H4 (cell line): ENCODE measurements at regions not wholly inside any gene's neighbourhood (a gene's known extent, or its start where the extent isn't known, plus 50 kb on each side); places are given as distances from the start of the nearest gene placed in this dataset.
"Not testable (repeated sequence)": the region's sequence is repeated elsewhere in the genome, so short reads cannot be mapped to it uniquely, and the experiment has no call there.

Experiments
- DNase-seq: peaks from one replicate; pipeline ENCODE4 v3.0.0-alpha.2; 2015; ENCODE audit warnings: low spot score

DNA sequence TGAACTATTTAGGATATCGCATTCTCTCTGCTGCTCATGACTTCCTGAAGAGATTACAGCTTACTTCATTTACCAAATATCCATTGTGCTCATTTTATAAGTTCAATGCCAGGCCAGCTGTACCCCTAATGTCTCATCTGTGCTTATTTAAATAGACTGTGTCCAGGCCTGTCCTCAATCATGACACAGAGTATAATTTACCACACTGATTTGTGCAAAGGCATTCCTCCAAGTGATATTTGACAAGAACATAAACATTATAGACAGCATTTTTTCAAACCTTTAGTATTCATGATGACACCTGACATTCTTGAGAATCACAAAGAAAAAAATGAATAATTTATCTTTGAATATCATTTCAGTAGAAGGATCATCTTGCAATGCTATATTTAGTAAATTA, 260.1 kb upstream of the SEMA3D start:
- DNase-seq: no peak

DNA sequence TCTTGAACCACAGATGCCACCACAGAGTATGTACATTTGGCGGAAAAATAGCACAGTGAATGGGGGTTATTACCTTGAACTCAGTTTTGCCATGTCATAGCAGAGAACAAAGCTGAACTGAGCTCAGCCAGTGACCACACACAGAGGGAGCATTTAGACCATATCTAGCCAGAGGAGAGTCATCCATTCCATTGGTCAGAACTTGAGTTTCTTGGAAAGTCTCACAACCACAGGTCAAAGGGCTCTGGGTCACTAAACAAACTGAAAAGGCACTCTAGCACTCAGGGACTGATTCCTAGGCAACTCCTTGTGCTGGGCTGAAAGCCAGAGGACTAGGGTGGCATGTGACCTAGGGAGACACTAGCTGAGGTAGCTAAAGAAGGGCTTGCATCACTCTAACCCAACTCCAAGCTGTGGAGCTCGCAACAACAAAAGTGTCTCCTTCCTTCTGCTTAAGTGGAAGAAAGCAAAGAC, 239.7 kb upstream of the SEMA3D start:
- peak; percentile 78 for DNase-seq

DNA sequence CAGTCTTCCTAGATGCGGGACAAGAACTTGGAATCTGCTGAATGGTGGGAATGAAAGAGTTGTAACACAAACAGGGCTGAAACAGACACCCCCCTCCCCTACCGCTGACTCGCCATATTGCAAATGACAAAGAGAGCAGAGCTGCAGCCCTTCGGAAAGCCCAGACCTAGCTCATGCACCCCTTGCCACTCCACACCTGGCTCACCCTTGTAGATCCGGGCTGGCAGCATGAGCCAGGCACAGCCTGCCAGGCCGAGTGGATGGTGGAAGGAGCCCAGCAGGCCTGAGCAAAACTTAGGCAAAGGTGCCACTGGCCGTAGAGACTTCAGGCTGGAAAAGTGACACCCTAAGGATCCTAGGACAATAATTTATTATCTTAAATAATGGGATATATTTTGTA, 237.4 kb upstream of the SEMA3D start:
- no peak for DNase-seq

DNA sequence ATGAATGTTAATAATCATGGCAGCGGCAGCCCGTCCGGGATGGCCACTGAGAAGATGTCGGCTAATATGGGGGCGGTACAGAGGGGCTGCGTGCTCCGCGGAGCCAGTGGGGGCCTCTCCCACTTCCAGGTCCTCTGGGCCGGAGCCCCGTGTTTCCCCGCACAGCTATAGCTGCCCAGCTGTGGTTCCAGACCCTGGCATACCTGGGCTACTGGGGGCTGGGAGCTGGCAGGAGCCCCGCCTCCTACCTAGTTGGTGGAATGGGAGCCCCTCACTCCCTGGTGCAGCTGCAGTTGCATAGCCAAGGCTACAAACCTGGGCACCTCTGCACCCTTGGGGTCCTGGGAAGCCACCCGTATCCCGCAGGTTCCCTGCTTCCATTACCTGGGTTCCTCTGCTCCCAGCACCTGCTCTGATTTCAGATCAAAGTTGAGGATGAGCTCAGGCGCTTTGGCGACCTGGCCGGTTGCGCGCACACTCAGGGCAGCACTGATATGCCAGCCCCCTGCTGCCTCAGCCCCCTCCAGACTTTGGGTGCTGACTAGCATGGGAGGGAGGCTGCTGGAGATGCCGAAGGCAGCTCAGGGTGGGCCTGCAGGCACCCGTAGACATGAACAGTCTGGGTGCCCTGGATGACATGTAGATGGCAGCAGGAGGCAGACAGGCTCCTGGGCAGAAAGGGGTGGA, 236.5 kb upstream of the SEMA3D start:
- DNase-seq: no peak

DNA sequence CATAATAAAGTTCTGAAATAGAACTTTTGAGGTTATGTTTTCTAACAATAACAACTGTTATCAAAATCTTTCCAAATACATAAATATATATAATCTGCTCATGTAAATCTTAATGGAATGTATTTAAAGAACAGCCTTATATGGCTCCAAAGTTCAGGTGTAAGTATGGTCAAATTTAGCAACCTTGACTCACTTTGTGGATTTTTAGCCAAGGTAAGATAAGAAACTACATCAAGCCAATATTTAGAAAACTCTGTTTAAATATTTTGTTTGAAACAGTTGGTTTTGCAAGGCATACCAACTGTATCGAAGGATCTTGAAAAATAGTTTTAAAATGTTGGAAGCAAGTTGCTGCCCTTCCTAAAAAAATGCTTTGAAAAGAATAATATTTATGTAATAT, 228.9 kb upstream of the SEMA3D start:
- DNase-seq: no peak

DNA sequence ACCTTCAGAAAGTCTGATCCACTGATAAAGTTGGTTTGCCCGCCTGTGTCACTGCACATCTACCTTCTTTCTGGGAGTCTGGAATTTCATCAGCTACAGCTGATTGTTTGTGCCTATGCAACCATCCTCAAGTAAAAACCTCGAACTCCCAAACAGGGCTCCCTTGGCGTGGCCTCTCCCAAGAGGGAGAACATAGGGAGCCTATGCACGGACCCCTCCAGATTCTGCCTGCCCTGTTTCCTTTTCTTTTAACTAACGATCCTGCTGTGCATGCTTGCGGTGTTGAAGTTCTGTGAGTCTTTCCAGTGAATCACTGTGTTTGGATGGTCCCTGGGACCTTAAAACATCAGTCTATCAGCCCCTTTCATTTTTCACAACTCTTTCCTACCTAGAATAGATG, 226.9 kb upstream of the SEMA3D start:
- no peak for DNase-seq

DNA sequence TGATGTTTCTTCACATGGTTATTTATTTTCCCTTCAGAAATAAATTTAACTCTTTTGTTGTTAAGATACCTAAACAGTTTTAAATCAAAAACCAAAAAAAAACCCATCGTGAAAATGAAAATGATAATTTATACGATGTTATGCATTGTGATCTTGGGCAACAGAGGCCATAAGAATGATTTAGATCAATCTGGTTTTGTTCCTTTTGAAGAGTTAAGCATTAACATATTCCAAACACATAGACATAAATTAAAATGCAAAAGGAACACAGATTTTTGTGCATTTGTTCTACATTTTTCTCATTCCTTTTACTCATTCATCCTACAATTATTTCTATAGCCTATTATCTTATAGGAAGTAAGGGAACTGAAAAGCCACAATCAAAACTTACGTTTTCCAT, 226.1 kb upstream of the SEMA3D start:
- no peak for DNase-seq

DNA sequence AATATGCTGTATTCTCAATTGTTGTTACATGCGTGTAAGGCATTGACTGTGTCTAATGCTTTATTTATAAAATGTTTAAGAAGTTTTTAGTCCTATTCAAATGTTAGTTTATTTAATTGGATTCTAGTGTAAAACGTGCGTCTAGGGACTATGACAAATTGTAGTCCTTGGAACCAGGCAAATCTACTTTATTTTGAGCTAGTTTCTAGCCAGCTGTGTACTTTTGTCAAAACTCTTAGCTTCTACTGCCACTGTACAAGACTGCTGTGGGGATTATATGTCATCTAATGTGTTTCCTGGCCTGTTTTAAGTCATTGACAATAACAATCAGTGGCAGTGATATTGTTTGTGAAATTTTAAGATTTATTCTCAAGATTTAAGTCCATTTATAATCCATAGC, 220.5 kb upstream of the SEMA3D start:
- no peak for DNase-seq

DNA sequence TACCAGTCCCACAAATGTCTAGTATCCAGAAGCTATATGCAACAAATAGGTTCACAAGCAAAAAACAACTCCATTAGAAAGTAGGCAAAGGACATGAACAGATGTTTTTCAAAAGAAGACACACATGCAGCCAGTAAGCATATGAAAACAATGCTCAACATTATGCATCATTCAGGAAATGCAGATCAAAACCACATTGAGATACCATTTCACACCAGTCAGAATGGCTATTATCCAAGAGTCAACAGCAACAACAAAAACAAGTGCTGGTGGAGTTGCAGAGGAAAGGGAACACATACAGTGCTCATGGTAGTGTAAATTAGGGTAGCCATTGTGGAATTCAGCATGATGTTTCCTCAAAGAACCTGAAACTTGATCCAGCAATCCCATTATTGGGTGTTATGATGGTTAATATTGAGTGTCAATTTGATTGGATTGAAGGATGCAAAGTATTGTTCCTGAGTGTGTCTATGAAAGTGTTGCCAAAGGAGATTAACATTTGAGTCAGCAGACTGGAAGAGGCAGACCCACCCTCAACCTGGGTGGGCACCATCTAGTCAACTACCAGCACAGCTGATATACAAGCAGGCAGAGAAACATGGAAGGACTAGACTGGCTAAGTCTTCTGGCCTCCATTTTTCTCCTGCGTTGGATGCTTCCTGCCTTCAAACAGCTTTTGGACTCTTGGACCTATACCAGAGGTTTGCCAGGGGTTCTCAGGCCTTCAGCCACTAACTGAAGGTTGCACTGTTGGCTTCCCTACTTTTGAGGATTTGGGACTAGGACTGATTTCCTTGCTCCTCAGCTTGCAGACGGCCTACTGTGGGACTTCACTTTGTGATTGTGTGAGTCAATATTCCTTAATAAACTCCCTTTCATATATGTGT, 218.4 kb upstream of the SEMA3D start:
- no peak for DNase-seq

DNA sequence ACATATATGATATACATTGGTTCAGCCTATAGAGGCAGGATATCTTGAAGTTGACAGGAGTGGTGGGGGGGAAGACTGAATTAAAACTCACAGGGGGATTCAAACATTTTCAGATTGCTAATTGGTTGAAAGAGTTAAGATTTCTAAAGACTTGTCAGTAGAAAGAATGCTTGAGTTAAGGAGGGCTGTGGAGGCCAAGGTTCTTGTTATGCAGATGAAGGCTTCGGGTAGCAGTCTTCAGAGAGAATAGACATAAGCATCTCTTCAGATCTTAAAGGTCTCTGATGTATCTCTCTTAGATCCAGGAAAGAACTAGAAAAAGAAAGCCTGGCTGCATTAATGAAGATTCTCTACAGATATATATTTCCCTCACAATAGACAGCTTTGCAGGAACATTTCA, 209.8 kb upstream of the SEMA3D start:
- DNase-seq: no peak

DNA sequence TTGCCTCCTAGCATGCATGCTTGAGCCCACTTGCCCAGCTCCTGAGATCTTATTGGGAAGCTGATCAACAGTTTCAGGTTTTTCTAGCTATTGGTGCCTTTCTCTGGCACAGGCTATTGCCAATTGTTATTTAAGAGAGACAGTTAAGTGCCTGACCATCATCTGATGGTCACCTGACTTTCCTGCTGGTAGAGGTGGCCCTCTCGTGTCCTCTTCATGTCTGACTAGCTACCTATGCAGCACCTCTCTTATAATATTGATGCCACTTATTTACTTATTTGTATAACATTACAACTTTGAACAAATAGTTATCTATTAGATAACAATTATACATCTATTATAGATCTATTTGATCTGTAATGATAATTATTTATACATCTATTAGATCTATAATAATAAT, 205.9 kb upstream of the SEMA3D start:
- DNase-seq: no peak

DNA sequence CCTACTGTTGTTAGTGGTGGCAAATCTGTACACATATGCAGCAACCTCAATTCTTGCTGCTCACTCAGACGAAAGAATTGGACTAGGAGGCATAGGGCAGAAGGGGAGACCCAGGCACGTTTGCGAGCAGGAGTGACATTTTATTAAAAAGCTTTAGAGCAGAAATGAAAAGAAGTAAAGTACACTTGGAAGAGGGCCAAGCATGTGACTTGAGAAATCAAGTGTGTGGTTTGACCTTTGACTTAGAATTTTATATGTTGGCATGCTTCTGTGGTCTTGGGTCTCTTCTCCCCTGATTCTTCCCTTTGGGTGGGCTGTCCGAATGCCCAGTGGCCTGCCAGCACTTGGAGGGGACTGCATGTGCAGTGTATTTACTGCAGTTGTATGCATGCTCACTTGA, 205.5 kb upstream of the SEMA3D start:
- no peak for DNase-seq

DNA sequence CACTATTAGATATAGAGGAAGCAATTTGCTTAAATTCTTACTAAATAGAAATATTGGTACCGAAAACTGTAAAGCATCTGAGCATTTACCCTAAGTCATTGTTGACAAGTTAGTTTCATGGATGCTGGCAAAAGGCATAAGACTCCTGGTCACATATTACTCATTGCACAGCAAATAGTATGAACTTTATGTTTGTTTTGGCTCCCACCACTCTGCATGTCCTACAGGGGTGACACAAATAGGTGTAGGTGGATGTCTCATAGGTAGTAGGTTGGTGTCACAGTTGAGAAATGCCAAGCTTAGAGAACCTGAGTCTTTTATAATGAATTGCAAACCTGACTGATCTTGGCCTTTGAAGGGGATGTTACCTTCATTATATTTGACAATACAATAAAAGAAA, 199.6 kb upstream of the SEMA3D start:
- no peak for DNase-seq

DNA sequence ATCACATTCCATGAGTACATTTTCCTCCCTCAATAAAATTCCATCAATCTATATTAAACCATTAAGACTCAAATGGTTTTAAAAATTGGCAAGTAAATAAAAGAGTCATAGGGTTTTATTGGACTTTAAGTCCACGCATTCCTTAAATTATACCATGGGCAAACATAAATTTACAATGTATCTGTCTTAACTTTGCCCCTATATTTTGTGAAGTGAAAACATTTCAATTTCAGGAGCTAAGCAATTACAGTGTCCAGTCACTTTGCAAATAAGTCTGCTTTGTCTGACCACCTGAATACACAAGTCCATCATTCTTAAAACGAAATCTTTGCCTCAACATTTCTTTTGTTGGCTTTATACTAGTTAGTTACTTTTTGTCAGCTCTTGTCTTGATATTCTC, 197.5 kb upstream of the SEMA3D start:
- no peak for DNase-seq

DNA sequence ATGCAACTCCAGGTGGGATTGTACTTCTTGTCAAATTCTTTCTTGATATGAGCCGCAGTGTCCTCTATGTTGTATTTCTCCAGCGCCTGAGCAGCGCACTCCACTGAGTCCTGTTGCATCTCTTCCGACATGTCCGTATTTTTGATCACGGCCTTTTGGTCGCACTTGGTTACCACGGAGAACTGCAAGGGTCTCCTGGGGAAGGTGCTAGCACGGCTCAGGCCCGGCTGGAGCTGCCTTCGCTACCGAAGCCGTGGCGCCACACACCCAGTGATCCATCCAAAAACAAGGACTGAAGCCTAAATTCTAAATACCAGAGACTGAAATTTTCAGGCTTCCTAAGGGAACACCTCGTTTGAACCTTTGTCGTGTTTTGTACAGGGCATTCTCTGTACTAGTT, 194.4 kb upstream of the SEMA3D start:
- DNase-seq: no peak

DNA sequence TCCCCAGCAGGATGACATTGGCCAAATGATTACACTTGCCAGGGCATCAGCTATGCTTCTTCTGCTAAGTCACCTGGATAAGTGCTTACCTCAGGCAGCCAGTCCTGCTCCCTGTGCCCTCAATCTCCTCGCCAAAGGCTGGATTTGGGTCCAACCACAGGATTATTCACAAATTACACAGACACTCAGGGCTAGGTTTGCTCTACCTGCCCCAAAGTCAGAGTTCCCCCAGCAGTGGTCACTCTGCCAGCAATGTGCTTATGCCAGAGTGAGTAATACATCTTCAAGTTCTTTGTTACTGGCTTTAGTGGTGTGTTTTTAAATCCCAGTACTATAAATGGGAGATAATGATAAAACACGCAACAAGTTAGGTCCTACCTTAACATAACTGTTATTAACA, 189.7 kb upstream of the SEMA3D start:
- DNase-seq: no peak

DNA sequence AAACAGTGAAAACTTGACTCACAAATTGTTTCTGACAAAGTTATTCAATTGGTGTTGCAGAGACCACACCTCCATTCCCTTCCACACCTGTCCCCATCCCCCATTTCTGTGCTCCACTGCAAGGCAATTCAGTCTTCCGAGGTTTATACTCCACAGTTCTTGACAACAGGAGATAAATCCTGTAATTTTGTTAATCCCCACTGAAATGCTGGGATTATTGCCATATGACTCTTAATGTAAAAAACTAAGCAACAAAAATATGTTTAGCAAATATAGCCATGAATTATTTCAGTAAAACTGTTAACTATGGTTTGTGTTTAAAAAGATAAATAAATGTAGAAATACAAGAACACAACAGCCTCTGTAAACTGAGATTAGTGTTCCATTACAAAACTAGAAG, 170.1 kb upstream of the SEMA3D start:
- no peak for DNase-seq

DNA sequence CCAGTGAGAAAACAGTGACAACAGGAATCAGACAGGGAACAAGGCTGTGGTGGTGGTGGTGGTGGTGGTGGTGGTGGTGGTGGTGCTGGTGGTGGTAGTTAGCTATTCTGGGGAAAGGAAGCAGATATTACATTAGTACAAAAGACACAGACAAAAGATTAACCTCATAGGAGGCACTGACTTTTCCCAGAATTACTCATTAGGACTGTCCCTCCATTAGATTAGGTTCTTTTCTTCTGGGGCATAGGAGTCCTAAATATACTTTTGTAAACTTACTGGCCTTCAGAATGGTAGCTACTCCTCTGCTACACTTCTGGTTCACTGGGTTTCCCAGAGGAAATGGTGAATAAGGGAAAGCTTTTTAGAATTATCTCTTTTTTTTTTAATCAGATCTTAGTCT, 156.6 kb upstream of the SEMA3D start:
- DNase-seq: no peak

DNA sequence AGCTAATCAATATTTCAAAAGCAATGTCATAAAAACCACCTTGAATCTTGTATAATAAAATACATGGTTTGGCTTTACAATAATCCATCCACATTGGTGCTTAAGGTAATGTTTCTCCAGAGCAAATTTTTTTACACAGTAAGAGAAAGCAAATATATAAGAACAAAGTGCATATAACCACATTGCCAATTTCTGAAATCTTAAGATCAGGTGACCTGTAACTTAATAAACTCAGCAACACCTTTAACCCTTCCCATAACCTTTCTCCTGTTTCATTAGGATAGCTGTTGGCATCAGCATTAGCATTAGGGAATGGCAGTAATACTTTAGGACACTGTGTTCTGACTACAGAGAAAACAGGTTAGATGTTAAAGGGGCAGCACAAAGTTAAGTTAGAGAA, 155.9 kb upstream of the SEMA3D start:
- DNase-seq: no peak

DNA sequence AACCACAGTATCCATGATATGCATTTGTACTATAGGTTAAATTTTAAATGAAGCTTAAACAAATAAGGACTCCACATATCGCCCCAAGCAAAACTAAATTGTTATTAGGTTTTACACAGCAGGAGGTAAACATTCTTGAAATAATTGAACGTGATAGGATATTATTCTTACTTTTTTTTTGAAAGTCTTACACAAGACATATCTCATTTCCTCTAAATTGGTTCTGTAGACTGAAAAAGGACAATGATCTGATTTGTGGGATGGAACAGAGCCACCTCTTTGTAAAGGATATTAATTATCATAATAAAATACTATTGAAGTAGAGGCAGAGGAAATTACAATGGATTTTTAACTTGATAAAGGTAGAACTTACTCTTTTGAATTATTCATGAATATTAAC, 155.1 kb upstream of the SEMA3D start:
- DNase-seq: no peak

DNA sequence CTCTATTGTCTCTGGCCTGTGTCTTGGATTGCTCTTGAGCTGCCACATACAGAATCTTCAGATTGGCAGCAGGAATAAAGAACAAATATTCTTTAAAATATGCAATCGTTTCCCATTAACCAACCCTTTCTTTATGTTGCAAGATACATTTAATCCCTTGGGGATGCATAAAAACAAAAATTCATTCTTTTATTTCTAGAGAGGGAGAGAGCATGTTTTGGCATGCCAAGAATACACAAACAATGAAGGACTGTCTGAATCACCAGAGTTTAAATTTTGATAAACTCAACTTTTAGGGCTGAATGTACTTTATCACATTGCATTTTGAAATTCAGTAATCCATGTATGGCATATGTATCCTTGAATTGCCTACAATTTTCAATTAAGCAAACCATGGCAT, 154.3 kb upstream of the SEMA3D start:
- DNase-seq: no peak

DNA sequence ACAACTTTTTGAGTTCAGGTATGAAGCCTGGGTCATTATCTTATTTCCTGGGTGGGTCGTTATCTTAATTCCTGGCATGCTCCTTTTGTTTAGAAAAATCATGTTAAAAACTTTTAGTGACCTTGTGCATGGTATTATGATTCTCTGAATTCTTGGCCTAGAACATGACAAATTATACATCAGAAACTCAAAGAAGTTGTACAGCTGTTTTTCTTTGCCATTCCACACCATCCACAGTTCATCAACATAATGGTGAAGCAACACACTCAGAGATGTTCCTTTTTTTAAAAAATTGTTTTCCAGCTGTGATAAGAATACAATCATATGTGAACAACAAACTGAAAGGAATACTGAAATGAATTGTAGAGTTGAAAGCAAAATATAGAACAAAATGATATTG, 149.2 kb upstream of the SEMA3D start:
- no peak for DNase-seq

DNA sequence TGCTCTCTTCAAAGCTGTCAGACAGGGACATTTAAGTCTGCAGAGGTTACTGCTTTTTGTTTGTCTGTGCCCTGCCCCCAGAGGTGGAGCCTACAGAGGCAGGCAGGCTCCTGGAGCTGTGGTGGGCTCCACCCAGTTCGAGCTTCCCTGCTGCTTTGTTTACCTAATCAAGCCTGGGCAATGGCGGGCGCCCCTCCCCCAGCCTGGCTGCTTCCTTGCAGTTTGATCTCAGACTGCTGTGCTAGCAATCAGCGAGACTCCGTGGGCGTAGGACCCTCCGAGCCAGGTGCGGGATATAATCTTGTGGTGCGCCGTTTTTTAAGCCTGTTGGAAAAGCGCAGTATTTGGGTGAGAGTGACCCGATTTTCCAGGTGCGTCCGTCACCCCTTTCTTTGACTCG, 148.3 kb upstream of the SEMA3D start:
- not testable (repeated sequence) for DNase-seq
